Gastroesophageal sphincter (tissue), 4 donors: ENCODE measurements at regions not wholly inside any gene's neighbourhood (a gene's known extent, or its start where the extent isn't known, plus 50 kb on each side); places are given as distances from the start of the nearest gene placed in this dataset.

Experiments used
- ATAC-seq: fragments of 150-250 bp; one replicate; pipeline ENCODE4 v1.9.1; 2016; ENCODE audit warnings: mild to moderate bottlenecking, moderate library complexity
- H3K27ac ChIP-seq, 4 donors: fragments of 200-600 bp; sonication (generic) in 3 of 4; 1 replicate in 3 of 4; 2 replicates in 1 of 4; pipeline ENCODE4 v1.5.1; 2016 to 2019
- H3K27me3 ChIP-seq: fragments of 200-600 bp; sonication (generic); one replicate; pipeline ENCODE4 v1.5.1; 2019
- H3K36me3 ChIP-seq, 2 donors: fragments of 200-600 bp; sonication (generic); one replicate each; pipeline ENCODE4 v1.5.1; 2019; ENCODE audit warnings: control low read depth in 1 of 2
- H3K4me1 ChIP-seq, 3 donors: fragments of 200-600 bp; sonication (generic); 1 replicate in 2 of 3; 2 replicates in 1 of 3; pipeline ENCODE4 v1.5.1; 2016 to 2019; ENCODE audit warnings: control low read depth in 2 of 3
- H3K4me3 ChIP-seq, 2 donors: fragments of 200-600 bp; sonication (generic); one replicate each; pipeline ENCODE4 v1.5.1; 2019; ENCODE audit warnings: mild to moderate bottlenecking in 1 of 2, moderate library complexity in 1 of 2
- H3K9me3 ChIP-seq, 3 donors: fragments of 200-600 bp; sonication (generic); one replicate each; pipeline ENCODE4 v1.5.1; 2017 to 2019; ENCODE audit warnings: control low read depth in 2 of 3
- CTCF ChIP-seq, 4 experiments: fragments of 200-600 bp in 2 of 4; fragments of 450-650 bp in 2 of 4; sonication (generic) in 1 of 4; IDR thresholded peaks; one replicate each; pipeline ENCODE4 v1.5.1; 2017 to 2019; ENCODE audit warnings: antibody characterized with exemption in 4 of 4, mild to moderate bottlenecking in 2 of 4, moderate library complexity in 2 of 4
- EP300 ChIP-seq: sonication (generic); formaldehyde crosslinking; IDR thresholded peaks from one replicate; pipeline ENCODE4 v1.6.1; 2017; ENCODE audit warnings: antibody characterized with exemption, mild to moderate bottlenecking
- POLR2A ChIP-seq, 2 donors: fragments of 450-650 bp; IDR thresholded peaks; one replicate each; pipeline ENCODE4 v1.6.1; 2017; ENCODE audit warnings: antibody characterized with exemption in 2 of 2, mild to moderate bottlenecking in 2 of 2, moderate library complexity in 1 of 2
- POLR2AphosphoS5 ChIP-seq: sonication (generic); formaldehyde crosslinking; IDR thresholded peaks from one replicate; pipeline ENCODE4 v1.6.1; 2017; ENCODE audit warnings: antibody characterized with exemption
- WGBS, 2 donors: methylation state at CpG; one replicate each; pipeline ENCODE4 v1.1.5; 2018; ENCODE audit warnings: low coverage in 1 of 2; 5-methylcytosine and 5-hydroxymethylcytosine counted together

- Histone ChIP-seq H3K27ac (no peak overlapping the region), H3K27me3 (no peaks in the 10 kb centered on the region), H3K4me3 (no peak overlapping the region), H3K9me3 (no peaks in the 10 kb centered on the region), H3K36me3 (no peaks in the 10 kb centered on the region), H3K4me1 (peaks cover under 1 to 81% (median 10%) of the 10 kb centered on the region in 3 donors)
- TF ChIP-seq POLR2AphosphoS5, result no peak
- TF ChIP-seq EP300, result no peak
- TF ChIP-seq POLR2A (IDR thresholded peaks at IDR 0.05), result no peak
- TF ChIP-seq CTCF (IDR thresholded peaks at IDR 0.05), result no peak
- ATAC-seq, result no peak
- WGBS, 2 donors, result 69 to 79% methylated on average over 5 of the region's 5 CpGs
These were observed 539.4 kb upstream of the TNP1 start for GRCh38 chr2:217399291-217399690.

GRCh38 chr2:217398860-217399259 lies 539.0 kb upstream of the TNP1 start:
- H3K27ac ChIP-seq, result no peak overlapping the region

GRCh38 chr2:217398101-217398500 lies 538.2 kb upstream of the TNP1 start:
- 82 to 95% methylated on average over 7 of the region's 7 CpGs for WGBS, 2 donors
- no peaks in the 10 kb centered on the region for H3K9me3 ChIP-seq
- no peaks in the 10 kb centered on the region for H3K36me3 ChIP-seq
- H3K27ac ChIP-seq, result no peak overlapping the region
- TF ChIP-seq CTCF (IDR thresholded peaks at IDR 0.05) (no peak), POLR2AphosphoS5 (no peak), EP300 (no peak), POLR2A (IDR thresholded peaks at IDR 0.05) (no peak)
- no peak for ATAC-seq
- H3K27me3 ChIP-seq, result no peaks in the 10 kb centered on the region
- no peak overlapping the region for H3K4me3 ChIP-seq
- peaks cover 5 to 81% (median 5%) of the 10 kb centered on the region in 3 donors for H3K4me1 ChIP-seq

More at GRCh38 chr2:217398860-217399259, 539.0 kb upstream of the TNP1 start:
- WGBS, 2 donors, result 67 to 84% methylated on average over 1 to 9 of the region's 9 CpGs
- H3K9me3 ChIP-seq, result no peaks in the 10 kb centered on the region
- TF ChIP-seq POLR2AphosphoS5, result no peak
- no peak for TF ChIP-seq CTCF (IDR thresholded peaks at IDR 0.05)
- TF ChIP-seq EP300, result no peak
- no peak for TF ChIP-seq POLR2A (IDR thresholded peaks at IDR 0.05)
- peaks cover 2 to 81% (median 9%) of the 10 kb centered on the region in 3 donors for H3K4me1 ChIP-seq
- no peaks in the 10 kb centered on the region for H3K27me3 ChIP-seq
- H3K4me3 ChIP-seq, result no peak overlapping the region
- no peak for ATAC-seq
- no peaks in the 10 kb centered on the region for H3K36me3 ChIP-seq

GRCh38 chr2:217396586-217396985 lies 536.7 kb upstream of the TNP1 start:
- Histone ChIP-seq H3K9me3 (no peaks in the 10 kb centered on the region), H3K4me1 (peaks cover 6 to 79% (median 9%) of the 10 kb centered on the region in 3 donors), H3K4me3 (no peak overlapping the region), H3K27me3 (no peaks in the 10 kb centered on the region), H3K27ac (peak overlapping the region in 3 of 4 donors; percentile 2 to 27 (median 4)), H3K36me3 (no peaks in the 10 kb centered on the region)
- ATAC-seq, result no peak
- WGBS, 2 donors, result 81% methylated on average over 2 of the region's 2 CpGs; no CpG with 5 or more reads in 1 of the 2 donors
- TF ChIP-seq EP300 (no peak), POLR2A (IDR thresholded peaks at IDR 0.05) (no peak), POLR2AphosphoS5 (no peak)

GRCh38 chr2:217396165-217396564 lies 536.3 kb upstream of the TNP1 start:
- WGBS, 2 donors, result 41 to 57% methylated on average over 1 to 2 of the region's 2 CpGs
- ATAC-seq, result no peak
- Histone ChIP-seq H3K27ac (peak overlapping the region in 3 of 4 donors; percentile 2 to 27 (median 4)), H3K4me1 (peaks cover 6 to 75% (median 9%) of the 10 kb centered on the region in 3 donors), H3K9me3 (no peaks in the 10 kb centered on the region), H3K4me3 (no peak overlapping the region), H3K27me3 (no peaks in the 10 kb centered on the region), H3K36me3 (no peaks in the 10 kb centered on the region)
- TF ChIP-seq CTCF (IDR thresholded peaks at IDR 0.05) (no peak), POLR2AphosphoS5 (no peak), EP300 (no peak), POLR2A (IDR thresholded peaks at IDR 0.05) (no peak)
